H1 (cell line): ENCODE measurements at regions not wholly inside any gene's neighbourhood (a gene's known extent, or its start where the extent isn't known, plus 50 kb on each side); places are given as distances from the start of the nearest gene placed in this dataset.

Source experiments
- EP300 ChIP-seq, 2 experiments: IDR thresholded peaks; 1 replicate in 1 of 2; 2 replicates in 1 of 2; pipeline ENCODE4 v1.6.1; 2011 to 2012; ENCODE audit warnings: low read depth in 2 of 2, low read length in 2 of 2, mild to moderate bottlenecking in 2 of 2, borderline replicate concordance in 1 of 2, inconsistent platforms in 1 of 2, moderate library complexity in 1 of 2
- EZH2 ChIP-seq: fragments of 200-600 bp; sonication (generic); IDR thresholded peaks from 2 replicates; pipeline ENCODE4 v1.7.1; 2012; ENCODE audit warnings: low read depth, mild to moderate bottlenecking, moderate library complexity, low read length, inconsistent platforms; ENCODE audit not compliant: severe bottlenecking
- FOSL1 ChIP-seq: IDR thresholded peaks from 2 replicates; pipeline ENCODE4 v1.6.1; 2011; ENCODE audit warnings: mild to moderate bottlenecking, low read depth, low read length, moderate library complexity; ENCODE audit not compliant: insufficient read depth
- KDM1A ChIP-seq: fragments of 200-600, 300-600 bp; sonication (generic); IDR thresholded peaks from 2 replicates; pipeline ENCODE4 v1.7.1; 2016; ENCODE audit warnings: mild to moderate bottlenecking, low read length, borderline replicate concordance
- SRF ChIP-seq: IDR thresholded peaks from 2 replicates; pipeline ENCODE4 v1.6.1; 2011; ENCODE audit warnings: mild to moderate bottlenecking, low read depth, low read length, moderate library complexity
- TCF12 ChIP-seq: IDR thresholded peaks from 2 replicates; pipeline ENCODE4 v1.6.1; 2011; ENCODE audit warnings: low read depth, mild to moderate bottlenecking, low read length
- TEAD4 ChIP-seq: IDR thresholded peaks from 2 replicates; pipeline ENCODE4 v1.6.1; 2012; ENCODE audit warnings: low read depth, low read length, inconsistent platforms, mixed read lengths
- TF ChIP-seq, protein P1 (sequence below): fragments of 300-600 bp; sonication (generic); IDR thresholded peaks from 2 replicates; pipeline ENCODE4 v1.7.1; 2012; ENCODE audit warnings: low read length, moderate library complexity, mild to moderate bottlenecking, inconsistent platforms; ENCODE audit not compliant: insufficient replicate concordance
- TF ChIP-seq, protein P2 (sequence below): IDR thresholded peaks from 2 replicates; pipeline ENCODE4 v1.6.1; 2011; ENCODE audit warnings: low read length, improper control_type of control experiment
- TF ChIP-seq, protein P3 (sequence below): IDR thresholded peaks from 2 replicates; pipeline ENCODE4 v1.6.1; 2012; ENCODE audit warnings: inconsistent platforms

DNA sequence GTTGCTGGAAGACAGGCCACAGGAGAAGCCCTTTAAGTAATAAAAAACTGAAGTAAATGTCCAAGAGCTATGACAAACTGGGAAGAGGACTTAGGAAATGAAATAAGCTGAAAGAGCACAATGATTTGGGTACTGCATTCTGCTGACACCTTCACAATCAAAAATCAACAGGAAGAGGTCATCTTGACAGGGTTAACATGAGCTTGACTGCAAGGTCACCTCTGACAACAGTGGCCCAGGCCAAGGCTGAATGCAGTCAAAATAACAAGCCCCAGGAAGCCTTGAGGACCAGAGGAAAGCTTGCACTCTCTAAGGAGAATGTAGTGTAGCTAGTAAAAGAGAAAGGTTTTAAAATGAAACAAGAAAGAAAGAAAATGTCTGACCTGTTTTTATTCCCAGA, 179.3 kb downstream of the SEC16B start (continued):
- TF ChIP-seq, protein P1, sequence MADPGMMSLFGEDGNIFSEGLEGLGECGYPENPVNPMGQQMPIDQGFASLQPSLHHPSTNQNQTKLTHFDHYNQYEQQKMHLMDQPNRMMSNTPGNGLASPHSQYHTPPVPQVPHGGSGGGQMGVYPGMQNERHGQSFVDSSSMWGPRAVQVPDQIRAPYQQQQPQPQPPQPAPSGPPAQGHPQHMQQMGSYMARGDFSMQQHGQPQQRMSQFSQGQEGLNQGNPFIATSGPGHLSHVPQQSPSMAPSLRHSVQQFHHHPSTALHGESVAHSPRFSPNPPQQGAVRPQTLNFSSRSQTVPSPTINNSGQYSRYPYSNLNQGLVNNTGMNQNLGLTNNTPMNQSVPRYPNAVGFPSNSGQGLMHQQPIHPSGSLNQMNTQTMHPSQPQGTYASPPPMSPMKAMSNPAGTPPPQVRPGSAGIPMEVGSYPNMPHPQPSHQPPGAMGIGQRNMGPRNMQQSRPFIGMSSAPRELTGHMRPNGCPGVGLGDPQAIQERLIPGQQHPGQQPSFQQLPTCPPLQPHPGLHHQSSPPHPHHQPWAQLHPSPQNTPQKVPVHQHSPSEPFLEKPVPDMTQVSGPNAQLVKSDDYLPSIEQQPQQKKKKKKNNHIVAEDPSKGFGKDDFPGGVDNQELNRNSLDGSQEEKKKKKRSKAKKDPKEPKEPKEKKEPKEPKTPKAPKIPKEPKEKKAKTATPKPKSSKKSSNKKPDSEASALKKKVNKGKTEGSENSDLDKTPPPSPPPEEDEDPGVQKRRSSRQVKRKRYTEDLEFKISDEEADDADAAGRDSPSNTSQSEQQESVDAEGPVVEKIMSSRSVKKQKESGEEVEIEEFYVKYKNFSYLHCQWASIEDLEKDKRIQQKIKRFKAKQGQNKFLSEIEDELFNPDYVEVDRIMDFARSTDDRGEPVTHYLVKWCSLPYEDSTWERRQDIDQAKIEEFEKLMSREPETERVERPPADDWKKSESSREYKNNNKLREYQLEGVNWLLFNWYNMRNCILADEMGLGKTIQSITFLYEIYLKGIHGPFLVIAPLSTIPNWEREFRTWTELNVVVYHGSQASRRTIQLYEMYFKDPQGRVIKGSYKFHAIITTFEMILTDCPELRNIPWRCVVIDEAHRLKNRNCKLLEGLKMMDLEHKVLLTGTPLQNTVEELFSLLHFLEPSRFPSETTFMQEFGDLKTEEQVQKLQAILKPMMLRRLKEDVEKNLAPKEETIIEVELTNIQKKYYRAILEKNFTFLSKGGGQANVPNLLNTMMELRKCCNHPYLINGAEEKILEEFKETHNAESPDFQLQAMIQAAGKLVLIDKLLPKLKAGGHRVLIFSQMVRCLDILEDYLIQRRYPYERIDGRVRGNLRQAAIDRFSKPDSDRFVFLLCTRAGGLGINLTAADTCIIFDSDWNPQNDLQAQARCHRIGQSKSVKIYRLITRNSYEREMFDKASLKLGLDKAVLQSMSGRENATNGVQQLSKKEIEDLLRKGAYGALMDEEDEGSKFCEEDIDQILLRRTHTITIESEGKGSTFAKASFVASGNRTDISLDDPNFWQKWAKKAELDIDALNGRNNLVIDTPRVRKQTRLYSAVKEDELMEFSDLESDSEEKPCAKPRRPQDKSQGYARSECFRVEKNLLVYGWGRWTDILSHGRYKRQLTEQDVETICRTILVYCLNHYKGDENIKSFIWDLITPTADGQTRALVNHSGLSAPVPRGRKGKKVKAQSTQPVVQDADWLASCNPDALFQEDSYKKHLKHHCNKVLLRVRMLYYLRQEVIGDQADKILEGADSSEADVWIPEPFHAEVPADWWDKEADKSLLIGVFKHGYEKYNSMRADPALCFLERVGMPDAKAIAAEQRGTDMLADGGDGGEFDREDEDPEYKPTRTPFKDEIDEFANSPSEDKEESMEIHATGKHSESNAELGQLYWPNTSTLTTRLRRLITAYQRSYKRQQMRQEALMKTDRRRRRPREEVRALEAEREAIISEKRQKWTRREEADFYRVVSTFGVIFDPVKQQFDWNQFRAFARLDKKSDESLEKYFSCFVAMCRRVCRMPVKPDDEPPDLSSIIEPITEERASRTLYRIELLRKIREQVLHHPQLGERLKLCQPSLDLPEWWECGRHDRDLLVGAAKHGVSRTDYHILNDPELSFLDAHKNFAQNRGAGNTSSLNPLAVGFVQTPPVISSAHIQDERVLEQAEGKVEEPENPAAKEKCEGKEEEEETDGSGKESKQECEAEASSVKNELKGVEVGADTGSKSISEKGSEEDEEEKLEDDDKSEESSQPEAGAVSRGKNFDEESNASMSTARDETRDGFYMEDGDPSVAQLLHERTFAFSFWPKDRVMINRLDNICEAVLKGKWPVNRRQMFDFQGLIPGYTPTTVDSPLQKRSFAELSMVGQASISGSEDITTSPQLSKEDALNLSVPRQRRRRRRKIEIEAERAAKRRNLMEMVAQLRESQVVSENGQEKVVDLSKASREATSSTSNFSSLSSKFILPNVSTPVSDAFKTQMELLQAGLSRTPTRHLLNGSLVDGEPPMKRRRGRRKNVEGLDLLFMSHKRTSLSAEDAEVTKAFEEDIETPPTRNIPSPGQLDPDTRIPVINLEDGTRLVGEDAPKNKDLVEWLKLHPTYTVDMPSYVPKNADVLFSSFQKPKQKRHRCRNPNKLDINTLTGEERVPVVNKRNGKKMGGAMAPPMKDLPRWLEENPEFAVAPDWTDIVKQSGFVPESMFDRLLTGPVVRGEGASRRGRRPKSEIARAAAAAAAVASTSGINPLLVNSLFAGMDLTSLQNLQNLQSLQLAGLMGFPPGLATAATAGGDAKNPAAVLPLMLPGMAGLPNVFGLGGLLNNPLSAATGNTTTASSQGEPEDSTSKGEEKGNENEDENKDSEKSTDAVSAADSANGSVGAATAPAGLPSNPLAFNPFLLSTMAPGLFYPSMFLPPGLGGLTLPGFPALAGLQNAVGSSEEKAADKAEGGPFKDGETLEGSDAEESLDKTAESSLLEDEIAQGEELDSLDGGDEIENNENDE = no peak
- no peak for TF ChIP-seq EP300 (IDR thresholded peaks at IDR 0.05; ENCODE audit: borderline replicate concordance in 1 of 2, low read depth in 2 of 2, low read length in 2 of 2)
- TF ChIP-seq TEAD4 = no peak
- TF ChIP-seq TCF12 = no peak
- no peak for TF ChIP-seq KDM1A
- no peak for TF ChIP-seq SRF
- TF ChIP-seq, protein P2, sequence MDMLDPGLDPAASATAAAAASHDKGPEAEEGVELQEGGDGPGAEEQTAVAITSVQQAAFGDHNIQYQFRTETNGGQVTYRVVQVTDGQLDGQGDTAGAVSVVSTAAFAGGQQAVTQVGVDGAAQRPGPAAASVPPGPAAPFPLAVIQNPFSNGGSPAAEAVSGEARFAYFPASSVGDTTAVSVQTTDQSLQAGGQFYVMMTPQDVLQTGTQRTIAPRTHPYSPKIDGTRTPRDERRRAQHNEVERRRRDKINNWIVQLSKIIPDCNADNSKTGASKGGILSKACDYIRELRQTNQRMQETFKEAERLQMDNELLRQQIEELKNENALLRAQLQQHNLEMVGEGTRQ = no peak
- no peak for TF ChIP-seq EZH2
- TF ChIP-seq, protein P3, sequence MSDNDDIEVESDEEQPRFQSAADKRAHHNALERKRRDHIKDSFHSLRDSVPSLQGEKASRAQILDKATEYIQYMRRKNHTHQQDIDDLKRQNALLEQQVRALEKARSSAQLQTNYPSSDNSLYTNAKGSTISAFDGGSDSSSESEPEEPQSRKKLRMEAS = no peak
- no peak for TF ChIP-seq FOSL1
